Caki2 (cell line): ENCODE measurements at regions not wholly inside any gene's neighbourhood (a gene's known extent, or its start where the extent isn't known, plus 50 kb on each side); places are given as distances from the start of the nearest gene placed in this dataset.

Experiments
- DNase-seq: peaks from one replicate; pipeline ENCODE4 v3.0.0-alpha.2; 2015; ENCODE audit warnings: low read depth
- in situ Hi-C: cut with HindIII; loops from 2 replicates; pipeline ENCODE4 v1.10.0; 2016; ENCODE audit warnings: low sequenced_read_pairs, low pct_unique_long_range_greater_than_20kb, mixed read lengths

GRCh38 chr13:72039126-72039525, 172.1 kb upstream of the DACH1 start:
- DNase-seq = no peak
- in situ Hi-C loops = no loop called here

DNA sequence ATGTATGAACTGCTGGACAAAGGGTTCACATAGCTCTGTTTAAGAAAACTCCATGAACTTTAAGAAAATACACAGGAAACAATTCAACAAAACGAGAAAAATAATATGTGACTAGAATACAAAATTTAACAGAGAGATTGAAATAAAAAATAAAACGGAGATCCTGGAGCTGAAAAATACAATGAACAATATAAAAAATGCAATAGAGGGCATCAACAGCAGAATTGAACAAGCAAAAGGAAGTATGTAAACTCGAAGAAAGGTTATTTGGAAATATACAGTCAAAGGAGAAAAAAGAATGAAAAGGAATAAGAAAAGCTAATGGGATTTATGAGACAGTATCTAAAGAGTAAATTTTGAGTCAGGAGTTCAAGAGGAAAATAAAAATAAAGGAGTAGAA, 163.0 kb upstream of the DACH1 start:
- peak; percentile 1 for DNase-seq
- in situ Hi-C loops = no loop called here

DNA sequence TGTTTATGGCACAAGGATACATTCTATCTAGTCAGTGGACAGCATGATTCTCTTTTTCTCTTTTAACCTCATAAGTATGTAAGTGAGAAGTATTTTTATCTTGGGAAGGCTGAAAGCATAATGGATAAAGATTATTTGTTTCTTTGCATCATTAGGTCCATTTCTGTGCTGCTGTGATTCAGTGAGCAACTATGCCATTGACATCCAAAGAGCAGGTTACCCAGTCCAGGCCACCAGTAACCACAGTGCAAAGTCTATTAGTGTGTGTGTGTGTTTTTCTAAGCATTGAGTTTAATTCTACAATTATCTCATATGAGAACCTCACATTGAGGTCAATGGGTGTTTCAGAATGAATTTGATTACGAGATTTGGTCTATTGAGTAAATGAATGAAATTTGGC, 158.8 kb upstream of the DACH1 start:
- in situ Hi-C loops = no loop called here
- peak; percentile 4 for DNase-seq

GRCh38 chr13:72023895-72024294, 156.9 kb upstream of the DACH1 start:
- in situ Hi-C loops = no loop called here
- DNase-seq = no peak

GRCh38 chr13:72005455-72005854, 138.5 kb upstream of the DACH1 start:
- no peak for DNase-seq

GRCh38 chr13:72004784-72005374, 137.9 kb upstream of the DACH1 start:
- in situ Hi-C loops = no loop called here
- no peak for DNase-seq

More at GRCh38 chr13:72005455-72005854, 138.5 kb upstream of the DACH1 start:
- in situ Hi-C loops = no loop called here

- in situ Hi-C loops = no loop called here
- no peak for DNase-seq
Measured at GRCh38 chr13:72004246-72004645, 137.2 kb upstream of the DACH1 start.

- in situ Hi-C loops = no loop called here
- DNase-seq = no peak
Measured at GRCh38 chr13:71998223-71998622, 131.2 kb upstream of the DACH1 start.

- no peak for DNase-seq
- in situ Hi-C loops = no loop called here
Measured at GRCh38 chr13:71979616-71980015, 112.6 kb upstream of the DACH1 start.

DNA sequence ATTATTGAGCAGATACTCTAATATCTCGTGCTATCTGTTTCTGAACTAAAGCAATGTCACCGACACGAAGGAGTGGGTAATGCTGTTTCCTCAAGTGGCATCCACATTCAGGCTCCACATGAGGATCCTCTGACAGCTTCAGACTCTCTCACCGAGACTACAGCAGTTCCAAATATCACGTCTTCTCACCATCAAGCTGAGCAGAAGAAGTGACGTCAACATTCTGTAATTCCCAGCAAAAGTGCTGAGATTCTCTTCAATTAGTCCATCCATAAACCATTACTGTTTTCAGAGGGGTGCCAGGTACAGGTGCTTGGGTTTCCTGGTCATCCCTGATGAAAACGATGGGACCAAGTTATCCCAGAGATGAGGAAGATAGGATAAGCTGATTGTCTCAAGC, 110.0 kb upstream of the DACH1 start:
- in situ Hi-C loops = no loop called here
- no peak for DNase-seq

GRCh38 chr13:71967990-71968389, 101.0 kb upstream of the DACH1 start:
- in situ Hi-C loops = no loop called here
- DNase-seq = no peak

- no peak for DNase-seq
- in situ Hi-C loops = no loop called here
Measured at GRCh38 chr13:71964491-71965100, 97.6 kb upstream of the DACH1 start.

DNA sequence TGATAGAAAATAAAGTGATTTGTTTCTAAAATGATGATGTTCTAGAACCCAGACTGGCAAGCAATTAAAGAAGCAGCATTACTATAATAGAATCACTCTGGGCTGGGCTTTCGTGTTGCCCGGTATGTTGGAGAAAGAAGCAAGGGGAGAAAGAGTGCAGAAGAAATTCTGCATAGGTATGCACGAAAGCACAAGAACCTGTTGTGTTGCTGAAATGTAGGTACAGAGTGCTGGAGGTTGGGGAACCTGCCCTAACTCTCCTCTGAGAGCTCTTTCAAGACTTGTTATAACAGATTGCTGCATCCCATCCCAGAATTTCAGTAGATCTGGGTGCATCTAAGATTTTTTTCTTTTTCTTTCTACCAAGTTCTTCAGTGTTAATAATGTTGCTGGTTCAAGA, 95.7 kb upstream of the DACH1 start:
- DNase-seq = no peak
- in situ Hi-C loops = no loop called here

DNA sequence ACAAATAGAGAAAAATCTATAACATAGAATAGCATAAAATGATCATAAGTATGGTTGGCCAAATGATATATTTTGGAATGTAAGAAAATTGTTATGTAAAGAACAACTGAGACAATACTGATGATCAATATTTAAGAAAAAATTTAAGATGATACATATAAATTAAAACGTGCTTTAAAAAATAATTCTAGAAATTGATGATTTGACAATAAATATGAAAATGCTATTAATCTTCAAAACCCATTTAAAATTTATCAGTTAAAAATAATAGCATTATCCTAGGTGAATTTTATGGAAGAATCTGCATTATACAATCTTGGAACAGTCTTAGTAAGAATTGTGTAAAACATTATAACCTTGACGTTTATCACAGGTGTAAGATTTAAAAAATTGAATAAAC, 95.1 kb upstream of the DACH1 start:
- no peak for DNase-seq
- in situ Hi-C loops = no loop called here

GRCh38 chr13:71949441-71949840, 82.4 kb upstream of the DACH1 start:
- in situ Hi-C loops = no loop called here
- DNase-seq = no peak

DNA sequence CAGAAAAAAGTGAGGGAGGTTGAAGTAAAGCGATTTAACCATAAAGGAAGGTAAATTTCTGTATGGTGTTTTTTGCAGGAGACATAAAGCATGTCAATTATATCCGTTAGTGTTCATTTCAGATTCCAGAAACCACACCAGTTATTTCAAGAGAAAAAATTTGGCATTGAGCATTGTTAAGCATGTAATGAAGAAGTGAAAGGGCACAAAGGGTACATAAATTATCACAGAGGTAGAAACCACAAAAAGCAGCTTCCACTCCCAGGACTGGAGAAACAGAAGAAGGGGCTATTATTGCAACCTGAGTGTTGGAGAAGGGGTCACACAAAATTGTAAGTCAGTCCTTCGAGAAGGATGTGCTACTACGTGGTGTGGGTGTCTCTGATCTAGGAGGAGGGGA, 72.2 kb upstream of the DACH1 start:
- DNase-seq = no peak
- in situ Hi-C loops = no loop called here

DNA sequence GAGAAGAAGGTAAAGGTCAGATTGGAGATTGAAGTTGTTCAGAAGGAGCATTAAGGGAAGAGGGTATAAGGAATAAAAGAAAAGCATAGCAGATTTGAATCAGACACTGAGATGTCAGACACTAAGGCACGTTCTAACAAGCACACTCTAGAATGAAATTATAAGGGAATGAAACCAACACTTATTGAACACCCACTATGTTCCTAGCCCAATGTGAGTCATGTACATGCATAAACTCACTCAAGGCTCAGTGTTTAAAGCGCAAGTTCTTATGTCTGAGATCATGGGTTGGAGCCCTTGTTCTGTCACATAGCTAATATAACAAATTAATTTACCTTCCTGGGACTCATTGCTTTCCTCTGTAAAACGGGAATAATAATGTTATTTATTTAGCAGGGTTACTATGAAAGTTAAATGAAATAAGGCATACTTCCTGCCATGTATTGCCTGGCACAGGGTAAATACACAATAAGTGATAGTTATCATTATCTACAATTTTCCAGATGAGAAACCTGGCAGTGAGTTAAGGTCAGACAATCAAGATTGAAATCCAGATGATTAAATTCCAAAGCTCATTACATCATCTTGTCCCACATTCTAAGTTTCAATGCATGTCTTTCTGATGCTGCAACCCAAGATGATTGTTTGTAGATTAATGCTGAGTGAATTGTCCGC, 68.3 kb upstream of the DACH1 start:
- in situ Hi-C loops = no loop called here

DNA sequence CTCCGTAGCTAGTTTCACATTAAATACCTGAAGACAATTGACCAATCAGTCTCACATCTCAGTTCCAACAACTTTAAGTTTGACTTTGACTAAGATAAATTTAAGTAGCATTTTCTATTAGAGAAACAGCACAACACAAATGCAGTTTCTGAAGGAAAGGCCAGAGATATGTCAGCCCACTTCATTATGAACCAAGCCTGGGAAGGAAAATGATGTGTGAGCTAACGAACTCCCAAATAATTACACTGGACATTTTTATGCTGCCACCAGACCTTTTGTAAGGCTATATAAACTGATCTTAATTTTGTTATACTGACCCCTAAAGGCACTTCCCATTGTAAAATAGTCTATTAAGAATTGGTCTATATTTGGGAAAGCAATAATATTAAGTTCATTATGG, 57.9 kb upstream of the DACH1 start:
- in situ Hi-C loops = no loop called here
- DNase-seq = no peak

More for the DNA sequence above, 68.3 kb upstream of the DACH1 start:
- DNase-seq = no peak

GRCh38 chr13:71922194-71922593, 55.2 kb upstream of the DACH1 start:
- DNase-seq = no peak
- in situ Hi-C loops = no loop called here
